Glutamatergic neuron (in vitro differentiated cells): ENCODE measurements at regions not wholly inside any gene's neighbourhood (a gene's known extent, or its start where the extent isn't known, plus 50 kb on each side); places are given as distances from the start of the nearest gene placed in this dataset.

Experiments
- DNase-seq: peaks from one replicate; pipeline ENCODE4 v3.0.0; 2022
- H3K27ac Mint-ChIP-seq: one replicate; pipeline ENCODE4 v1.8.0; 2020; ENCODE audit warnings: mild to moderate bottlenecking, mixed read lengths, inconsistent platforms; ENCODE audit not compliant: unreplicated experiment
- H3K27me3 Mint-ChIP-seq: one replicate; pipeline ENCODE4 v1.8.0; 2020; ENCODE audit warnings: mild to moderate bottlenecking, moderate library complexity, mixed read lengths, inconsistent platforms; ENCODE audit not compliant: unreplicated experiment
- H3K36me3 Mint-ChIP-seq: one replicate; pipeline ENCODE4 v1.8.0; 2020; ENCODE audit warnings: mild to moderate bottlenecking, mixed read lengths, inconsistent platforms; ENCODE audit not compliant: unreplicated experiment
- H3K4me1 Mint-ChIP-seq: one replicate; pipeline ENCODE4 v1.8.0; 2020; ENCODE audit warnings: mild to moderate bottlenecking, low read depth, mixed read lengths, inconsistent platforms; ENCODE audit not compliant: unreplicated experiment
- H3K4me3 Mint-ChIP-seq: one replicate; pipeline ENCODE4 v1.8.0; 2020; ENCODE audit warnings: mild to moderate bottlenecking, mixed read lengths, inconsistent platforms; ENCODE audit not compliant: unreplicated experiment
- H3K9me3 Mint-ChIP-seq: one replicate; pipeline ENCODE4 v1.8.0; 2020; ENCODE audit warnings: mild to moderate bottlenecking, moderate library complexity, mixed read lengths, inconsistent platforms; ENCODE audit not compliant: unreplicated experiment
- TF ChIP-seq, protein P1 (sequence below): fragments of 200-600 bp; sonication (generic); IDR thresholded peaks from one replicate; pipeline ENCODE4 v1.5.0; 2021; ENCODE audit not compliant: partially characterized antibody, unreplicated experiment

DNA sequence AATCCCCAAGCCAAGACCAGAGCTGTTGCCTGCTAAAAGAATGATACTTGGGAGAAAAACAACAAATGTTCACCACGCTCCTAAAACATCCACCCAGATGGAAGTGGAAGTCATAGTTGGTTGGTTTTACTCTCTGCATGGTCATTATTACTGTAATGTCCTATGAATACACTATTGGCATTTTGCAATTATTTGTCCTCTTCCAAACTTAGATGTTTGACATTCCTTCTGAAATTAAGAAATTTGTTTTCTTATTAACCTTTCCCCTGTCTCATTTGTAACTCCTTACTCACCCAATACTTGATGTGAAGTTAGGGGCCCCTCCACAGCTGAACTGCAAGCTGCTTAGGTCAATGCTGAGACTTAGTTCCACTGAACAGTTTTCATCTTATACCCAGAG lies 383.3 kb downstream of the INHBA start:
- TF ChIP-seq, protein P1, sequence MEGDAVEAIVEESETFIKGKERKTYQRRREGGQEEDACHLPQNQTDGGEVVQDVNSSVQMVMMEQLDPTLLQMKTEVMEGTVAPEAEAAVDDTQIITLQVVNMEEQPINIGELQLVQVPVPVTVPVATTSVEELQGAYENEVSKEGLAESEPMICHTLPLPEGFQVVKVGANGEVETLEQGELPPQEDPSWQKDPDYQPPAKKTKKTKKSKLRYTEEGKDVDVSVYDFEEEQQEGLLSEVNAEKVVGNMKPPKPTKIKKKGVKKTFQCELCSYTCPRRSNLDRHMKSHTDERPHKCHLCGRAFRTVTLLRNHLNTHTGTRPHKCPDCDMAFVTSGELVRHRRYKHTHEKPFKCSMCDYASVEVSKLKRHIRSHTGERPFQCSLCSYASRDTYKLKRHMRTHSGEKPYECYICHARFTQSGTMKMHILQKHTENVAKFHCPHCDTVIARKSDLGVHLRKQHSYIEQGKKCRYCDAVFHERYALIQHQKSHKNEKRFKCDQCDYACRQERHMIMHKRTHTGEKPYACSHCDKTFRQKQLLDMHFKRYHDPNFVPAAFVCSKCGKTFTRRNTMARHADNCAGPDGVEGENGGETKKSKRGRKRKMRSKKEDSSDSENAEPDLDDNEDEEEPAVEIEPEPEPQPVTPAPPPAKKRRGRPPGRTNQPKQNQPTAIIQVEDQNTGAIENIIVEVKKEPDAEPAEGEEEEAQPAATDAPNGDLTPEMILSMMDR = no peak
- Mint-ChIP-seq H3K9me3 (no peaks in the 10 kb centered on the region), H3K4me1 (no peaks in the 10 kb centered on the region), H3K27me3 (no peaks in the 10 kb centered on the region), H3K36me3 (no peaks in the 10 kb centered on the region), H3K27ac (no peak overlapping the region), H3K4me3 (no peak overlapping the region)
- no peak for DNase-seq

DNA sequence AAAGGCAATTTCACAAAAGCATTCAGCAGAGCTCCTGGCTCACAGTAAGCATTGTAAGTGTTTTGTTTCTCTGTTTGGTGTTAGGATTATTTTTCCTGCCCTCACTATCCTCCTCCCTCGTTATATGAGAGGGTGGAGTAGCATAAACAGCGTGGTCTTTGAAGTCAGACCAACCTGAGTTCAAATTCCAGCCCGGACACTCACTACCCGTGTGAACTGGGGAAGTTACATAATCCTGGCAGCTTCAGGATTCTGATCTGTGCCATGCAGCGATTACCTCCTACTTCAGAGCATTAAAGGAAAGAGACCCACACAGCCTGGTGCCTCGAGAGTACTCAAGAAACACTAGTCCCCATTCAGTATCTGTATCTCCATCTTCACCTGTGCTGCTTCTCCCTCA lies 386.5 kb downstream of the INHBA start:
- H3K4me1 Mint-ChIP-seq = no peaks in the 10 kb centered on the region
- DNase-seq = no peak
- no peak overlapping the region for H3K27ac Mint-ChIP-seq
- no peaks in the 10 kb centered on the region for H3K27me3 Mint-ChIP-seq
- no peak overlapping the region for H3K4me3 Mint-ChIP-seq
- TF ChIP-seq, protein P1 = no peak
- no peaks in the 10 kb centered on the region for H3K9me3 Mint-ChIP-seq
- no peaks in the 10 kb centered on the region for H3K36me3 Mint-ChIP-seq

- TF ChIP-seq, protein P1 = no peak
- H3K4me3 Mint-ChIP-seq = no peak overlapping the region
- no peaks in the 10 kb centered on the region for H3K27me3 Mint-ChIP-seq
- no peaks in the 10 kb centered on the region for H3K4me1 Mint-ChIP-seq
- H3K36me3 Mint-ChIP-seq = no peaks in the 10 kb centered on the region
- H3K27ac Mint-ChIP-seq = no peak overlapping the region
- H3K9me3 Mint-ChIP-seq = no peaks in the 10 kb centered on the region
- no peak for DNase-seq
Observed at GRCh38 chr7:41315764-41316163, 387.1 kb downstream of the INHBA start.

DNA sequence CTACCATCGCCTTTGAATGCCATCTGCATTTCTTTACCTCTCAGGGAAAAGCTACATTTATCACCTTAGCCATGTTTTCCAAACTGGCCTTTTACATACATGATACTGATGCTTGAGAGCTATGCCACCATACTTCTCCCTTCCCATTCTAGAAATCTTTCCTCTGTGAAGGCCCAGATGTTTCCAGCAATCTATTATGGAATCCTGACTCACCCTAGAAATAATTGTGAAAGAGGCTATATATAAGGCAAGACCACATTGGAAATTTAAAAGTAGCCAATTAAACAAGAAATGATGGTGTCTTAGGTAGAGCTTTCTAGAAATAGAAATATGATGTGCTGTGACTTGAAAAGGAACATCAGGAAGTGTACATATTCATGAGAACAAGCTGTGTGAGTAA lies 389.7 kb downstream of the INHBA start:
- no peaks in the 10 kb centered on the region for H3K36me3 Mint-ChIP-seq
- TF ChIP-seq, protein P1 = no peak
- DNase-seq = no peak
- H3K4me3 Mint-ChIP-seq = no peak overlapping the region
- H3K27me3 Mint-ChIP-seq = no peaks in the 10 kb centered on the region
- H3K9me3 Mint-ChIP-seq = no peaks in the 10 kb centered on the region
- H3K4me1 Mint-ChIP-seq = no peaks in the 10 kb centered on the region
- no peak overlapping the region for H3K27ac Mint-ChIP-seq

- no peaks in the 10 kb centered on the region for H3K27me3 Mint-ChIP-seq
- H3K4me3 Mint-ChIP-seq = no peak overlapping the region
- DNase-seq = no peak
- H3K36me3 Mint-ChIP-seq = no peaks in the 10 kb centered on the region
- H3K4me1 Mint-ChIP-seq = no peaks in the 10 kb centered on the region
- no peak overlapping the region for H3K27ac Mint-ChIP-seq
- no peaks in the 10 kb centered on the region for H3K9me3 Mint-ChIP-seq
- TF ChIP-seq, protein P1 = no peak
Observed at GRCh38 chr7:41312235-41312634, 390.7 kb downstream of the INHBA start.
